ENCODE measurements at regions not wholly inside any gene's neighbourhood (a gene's known extent, or its start where the extent isn't known, plus 50 kb on each side); places are given as distances from the start of the nearest gene placed in this dataset.
"Not testable (repeated sequence)": the region's sequence is repeated elsewhere in the genome, so short reads cannot be mapped to it uniquely, and the experiment has no call there.

- DNase-seq: no peak
Observed at GRCh38 chr5:143619040-143619439, 192.9 kb upstream of the HMHB1 start.

- no peak for DNase-seq
Observed at GRCh38 chr5:143618141-143618540, 193.8 kb upstream of the HMHB1 start.

- no peak for DNase-seq
Observed at GRCh38 chr5:143614831-143615230, 197.1 kb upstream of the HMHB1 start.

- no peak for DNase-seq
Observed at GRCh38 chr5:143613329-143613728, 198.6 kb upstream of the HMHB1 start.

GRCh38 chr5:143610946-143611345 lies 201.0 kb upstream of the HMHB1 start:
- DNase-seq: no peak

- no peak for DNase-seq
Observed at GRCh38 chr5:143606043-143606752, 202.7 kb upstream of the NR3C1 start.

- DNase-seq: no peak
Observed at GRCh38 chr5:143605403-143606005, 202.0 kb upstream of the NR3C1 start.

GRCh38 chr5:143601917-143602333 lies 198.4 kb upstream of the NR3C1 start:
- DNase-seq: no peak

- DNase-seq: no peak
Observed at GRCh38 chr5:143601357-143601756, 197.9 kb upstream of the NR3C1 start.

GRCh38 chr5:143600396-143601075 lies 197.1 kb upstream of the NR3C1 start:
- DNase-seq: no peak

- DNase-seq: no peak
Observed at GRCh38 chr5:143599474-143599873, 196.0 kb upstream of the NR3C1 start.

GRCh38 chr5:143596824-143597223 lies 193.3 kb upstream of the NR3C1 start:
- DNase-seq: no peak

GRCh38 chr5:143594902-143595818 lies 191.7 kb upstream of the NR3C1 start:
- DNase-seq: no peak

- DNase-seq: no peak
Observed at GRCh38 chr5:143593723-143594122, 190.2 kb upstream of the NR3C1 start.

- DNase-seq: no peak
Observed at GRCh38 chr5:143592648-143593047, 189.2 kb upstream of the NR3C1 start.

- DNase-seq: no peak
Observed at GRCh38 chr5:143588933-143589662, 185.6 kb upstream of the NR3C1 start.

GRCh38 chr5:143588121-143588520 lies 184.6 kb upstream of the NR3C1 start:
- not testable (repeated sequence) for DNase-seq

- DNase-seq: no peak
Observed at GRCh38 chr5:143586781-143587362, 183.4 kb upstream of the NR3C1 start.

GRCh38 chr5:143585970-143586369 lies 182.5 kb upstream of the NR3C1 start:
- no peak for DNase-seq

GRCh38 chr5:143583409-143583808 lies 179.9 kb upstream of the NR3C1 start:
- DNase-seq: no peak

GRCh38 chr5:143582869-143583268 lies 179.4 kb upstream of the NR3C1 start:
- no peak for DNase-seq

- DNase-seq: no peak
Observed at GRCh38 chr5:143582176-143582575, 178.7 kb upstream of the NR3C1 start.
